ENCODE measurements at regions not wholly inside any gene's neighbourhood (a gene's known extent, or its start where the extent isn't known, plus 50 kb on each side); places are given as distances from the start of the nearest gene placed in this dataset.

GRCh38 chr20:48015141-48015910 is 230.0 kb upstream of the SULF2 start:
- TF ChIP-seq MYC (IDR thresholded peaks at IDR 0.05; ENCODE audit: low read depth, low read length) = no peak
- TF ChIP-seq, protein P1, sequence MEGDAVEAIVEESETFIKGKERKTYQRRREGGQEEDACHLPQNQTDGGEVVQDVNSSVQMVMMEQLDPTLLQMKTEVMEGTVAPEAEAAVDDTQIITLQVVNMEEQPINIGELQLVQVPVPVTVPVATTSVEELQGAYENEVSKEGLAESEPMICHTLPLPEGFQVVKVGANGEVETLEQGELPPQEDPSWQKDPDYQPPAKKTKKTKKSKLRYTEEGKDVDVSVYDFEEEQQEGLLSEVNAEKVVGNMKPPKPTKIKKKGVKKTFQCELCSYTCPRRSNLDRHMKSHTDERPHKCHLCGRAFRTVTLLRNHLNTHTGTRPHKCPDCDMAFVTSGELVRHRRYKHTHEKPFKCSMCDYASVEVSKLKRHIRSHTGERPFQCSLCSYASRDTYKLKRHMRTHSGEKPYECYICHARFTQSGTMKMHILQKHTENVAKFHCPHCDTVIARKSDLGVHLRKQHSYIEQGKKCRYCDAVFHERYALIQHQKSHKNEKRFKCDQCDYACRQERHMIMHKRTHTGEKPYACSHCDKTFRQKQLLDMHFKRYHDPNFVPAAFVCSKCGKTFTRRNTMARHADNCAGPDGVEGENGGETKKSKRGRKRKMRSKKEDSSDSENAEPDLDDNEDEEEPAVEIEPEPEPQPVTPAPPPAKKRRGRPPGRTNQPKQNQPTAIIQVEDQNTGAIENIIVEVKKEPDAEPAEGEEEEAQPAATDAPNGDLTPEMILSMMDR (IDR thresholded peaks at IDR 0.05; ENCODE audit: low read depth, low read length) = no peak
